A549 (cell line): ENCODE measurements at regions not wholly inside any gene's neighbourhood (a gene's known extent, or its start where the extent isn't known, plus 50 kb on each side); places are given as distances from the start of the nearest gene placed in this dataset.

Experiments
- FOSL2 ChIP-seq, 2 experiments: fragments of 450-650 bp in 1 of 2; fragments of >200 bp in 1 of 2; sonication (Bioruptor Twin) in 1 of 2; formaldehyde crosslinking; IDR thresholded peaks; 2 replicates each; pipeline versions ENCODE4 v1.5.0 to v1.6.1; 2016 to 2020; ENCODE audit warnings: mild to moderate bottlenecking in 1 of 2, moderate library complexity in 1 of 2
- POLR2A ChIP-seq: IDR thresholded peaks from 2 replicates; pipeline ENCODE4 v1.6.1; 2012; ENCODE audit warnings: mild to moderate bottlenecking, low read length
- TF ChIP-seq, protein P1 (sequence below): fragments of >200 bp; sonication (Bioruptor Twin); formaldehyde crosslinking; IDR thresholded peaks from 3 replicates; pipeline ENCODE4 v1.5.1; 2016

GRCh38 chr4:132767901-132768300 is 381.2 kb upstream of the PCDH10 start:
- no peak for TF ChIP-seq FOSL2 (IDR thresholded peaks at IDR 0.05)
- no peak for TF ChIP-seq FOSL2 (CRISPR knock-in tag; IDR thresholded peaks at IDR 0.05)
- TF ChIP-seq POLR2A = no peak
- TF ChIP-seq, protein P1, sequence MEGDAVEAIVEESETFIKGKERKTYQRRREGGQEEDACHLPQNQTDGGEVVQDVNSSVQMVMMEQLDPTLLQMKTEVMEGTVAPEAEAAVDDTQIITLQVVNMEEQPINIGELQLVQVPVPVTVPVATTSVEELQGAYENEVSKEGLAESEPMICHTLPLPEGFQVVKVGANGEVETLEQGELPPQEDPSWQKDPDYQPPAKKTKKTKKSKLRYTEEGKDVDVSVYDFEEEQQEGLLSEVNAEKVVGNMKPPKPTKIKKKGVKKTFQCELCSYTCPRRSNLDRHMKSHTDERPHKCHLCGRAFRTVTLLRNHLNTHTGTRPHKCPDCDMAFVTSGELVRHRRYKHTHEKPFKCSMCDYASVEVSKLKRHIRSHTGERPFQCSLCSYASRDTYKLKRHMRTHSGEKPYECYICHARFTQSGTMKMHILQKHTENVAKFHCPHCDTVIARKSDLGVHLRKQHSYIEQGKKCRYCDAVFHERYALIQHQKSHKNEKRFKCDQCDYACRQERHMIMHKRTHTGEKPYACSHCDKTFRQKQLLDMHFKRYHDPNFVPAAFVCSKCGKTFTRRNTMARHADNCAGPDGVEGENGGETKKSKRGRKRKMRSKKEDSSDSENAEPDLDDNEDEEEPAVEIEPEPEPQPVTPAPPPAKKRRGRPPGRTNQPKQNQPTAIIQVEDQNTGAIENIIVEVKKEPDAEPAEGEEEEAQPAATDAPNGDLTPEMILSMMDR = no peak
